Left lung (tissue), 4 donors: ENCODE measurements at regions not wholly inside any gene's neighbourhood (a gene's known extent, or its start where the extent isn't known, plus 50 kb on each side); places are given as distances from the start of the nearest gene placed in this dataset.
A peak's percentile ranks its signal among the peaks of the same experiment; 100 is the strongest.

Experiments used
- ATAC-seq: fragments of 200-7000 bp; cut with Tn5 transposase; one replicate; pipeline ENCODE4 v1.9.1; 2020; ENCODE audit warnings: moderate library complexity
- DNase-seq, 4 donors: peaks; one replicate each; pipeline ENCODE4 v3.0.0-alpha.2; 2013 to 2020
- H3K27ac ChIP-seq, 2 donors: fragments of 200-600 bp; sonication (generic) in 1 of 2; one replicate each; pipeline versions ENCODE4 v1.5.0 to v1.8.0; 2020 to 2021
- H3K27me3 ChIP-seq, 2 donors: fragments of 200-600 bp; sonication (generic) in 1 of 2; one replicate each; pipeline versions ENCODE4 v1.5.0 to v1.8.0; 2020 to 2021
- H3K36me3 ChIP-seq, 2 donors: fragments of 200-600 bp; sonication (generic) in 1 of 2; one replicate each; pipeline versions ENCODE4 v1.5.0 to v1.8.0; 2020 to 2021
- H3K4me1 ChIP-seq, 2 donors: fragments of 200-600 bp; one replicate each; pipeline ENCODE4 v1.8.0; 2021
- H3K4me3 ChIP-seq, 2 donors: fragments of 200-600 bp; sonication (generic) in 1 of 2; one replicate each; pipeline versions ENCODE4 v1.5.0 to v1.8.0; 2020 to 2021; ENCODE audit warnings: mild to moderate bottlenecking in 1 of 2
- H3K9me3 ChIP-seq, 2 donors: fragments of 200-600 bp; sonication (generic) in 1 of 2; one replicate each; pipeline versions ENCODE4 v1.5.0 to v1.8.0; 2020 to 2021
- intact Hi-C, 2 donors: fragments of 100-400 bp; cut with DNase I; formaldehyde crosslinking; loops; one replicate each; pipeline versions ENCODE4 v1.11.2 to v1.14.2; 2022
- TF ChIP-seq, protein P1 (sequence below), 2 donors: fragments of 200-600 bp; sonication (generic) in 1 of 2; IDR thresholded peaks; one replicate each; pipeline versions ENCODE4 v1.5.0 to v1.8.0; 2021; ENCODE audit warnings: antibody characterized with exemption in 2 of 2
- donor health status: DM: no; HTN: yes; CAD: no.
- donor health status: DM: no; HTN: no; CAD: no.

- Histone ChIP-seq H3K27me3 (no peaks in the 10 kb centered on the region), H3K4me1 (no peaks in the 10 kb centered on the region), H3K9me3 (peaks cover 0 to under 1% of the 10 kb centered on the region in 2 donors), H3K4me3 (no peak overlapping the region), H3K36me3 (no peaks in the 10 kb centered on the region), H3K27ac (peak overlapping the region in 1 of 2 donors; percentile 6)
- TF ChIP-seq, protein P1, sequence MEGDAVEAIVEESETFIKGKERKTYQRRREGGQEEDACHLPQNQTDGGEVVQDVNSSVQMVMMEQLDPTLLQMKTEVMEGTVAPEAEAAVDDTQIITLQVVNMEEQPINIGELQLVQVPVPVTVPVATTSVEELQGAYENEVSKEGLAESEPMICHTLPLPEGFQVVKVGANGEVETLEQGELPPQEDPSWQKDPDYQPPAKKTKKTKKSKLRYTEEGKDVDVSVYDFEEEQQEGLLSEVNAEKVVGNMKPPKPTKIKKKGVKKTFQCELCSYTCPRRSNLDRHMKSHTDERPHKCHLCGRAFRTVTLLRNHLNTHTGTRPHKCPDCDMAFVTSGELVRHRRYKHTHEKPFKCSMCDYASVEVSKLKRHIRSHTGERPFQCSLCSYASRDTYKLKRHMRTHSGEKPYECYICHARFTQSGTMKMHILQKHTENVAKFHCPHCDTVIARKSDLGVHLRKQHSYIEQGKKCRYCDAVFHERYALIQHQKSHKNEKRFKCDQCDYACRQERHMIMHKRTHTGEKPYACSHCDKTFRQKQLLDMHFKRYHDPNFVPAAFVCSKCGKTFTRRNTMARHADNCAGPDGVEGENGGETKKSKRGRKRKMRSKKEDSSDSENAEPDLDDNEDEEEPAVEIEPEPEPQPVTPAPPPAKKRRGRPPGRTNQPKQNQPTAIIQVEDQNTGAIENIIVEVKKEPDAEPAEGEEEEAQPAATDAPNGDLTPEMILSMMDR (IDR thresholded peaks at IDR 0.05): no peak
- intact Hi-C loops: no loop called here
- DNase-seq: peak in 1 of 4 donors; percentile 4
- ATAC-seq: peak; percentile 98
These were observed 1999.1 kb upstream of the ADGRL3 start for GRCh38 chr4:59200992-59201391.

GRCh38 chr4:59217910-59218631, 1982.1 kb upstream of the ADGRL3 start:
- Histone ChIP-seq H3K4me3 (no peak overlapping the region), H3K4me1 (no peaks in the 10 kb centered on the region), H3K27me3 (no peaks in the 10 kb centered on the region), H3K27ac (no peak overlapping the region), H3K36me3 (no peaks in the 10 kb centered on the region), H3K9me3 (no peaks in the 10 kb centered on the region)
- ATAC-seq (no peak), DNase-seq (no peak)
- TF ChIP-seq, protein P1 (IDR thresholded peaks at IDR 0.05): no peak
- intact Hi-C loops: no loop called here

DNA sequence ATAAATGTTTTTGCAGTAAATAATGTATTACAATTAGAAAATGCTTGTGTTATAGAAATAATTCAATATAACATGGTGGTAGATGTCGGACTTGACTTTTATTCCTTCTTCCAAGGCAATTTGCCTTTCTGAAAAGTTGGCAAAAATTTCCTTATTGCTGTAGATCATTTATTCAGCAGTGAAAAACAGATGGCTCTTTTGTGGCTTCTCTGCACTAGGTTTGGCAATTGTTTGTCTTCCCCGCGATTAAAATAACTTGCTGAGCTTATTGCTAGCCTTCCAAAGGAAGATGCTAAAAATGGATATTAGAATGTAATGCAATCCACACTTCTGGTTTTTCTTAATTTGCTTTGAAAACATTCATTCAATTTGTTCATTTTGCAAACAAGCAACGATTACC, 1977.9 kb upstream of the ADGRL3 start:
- intact Hi-C loops: no loop called here

DNA sequence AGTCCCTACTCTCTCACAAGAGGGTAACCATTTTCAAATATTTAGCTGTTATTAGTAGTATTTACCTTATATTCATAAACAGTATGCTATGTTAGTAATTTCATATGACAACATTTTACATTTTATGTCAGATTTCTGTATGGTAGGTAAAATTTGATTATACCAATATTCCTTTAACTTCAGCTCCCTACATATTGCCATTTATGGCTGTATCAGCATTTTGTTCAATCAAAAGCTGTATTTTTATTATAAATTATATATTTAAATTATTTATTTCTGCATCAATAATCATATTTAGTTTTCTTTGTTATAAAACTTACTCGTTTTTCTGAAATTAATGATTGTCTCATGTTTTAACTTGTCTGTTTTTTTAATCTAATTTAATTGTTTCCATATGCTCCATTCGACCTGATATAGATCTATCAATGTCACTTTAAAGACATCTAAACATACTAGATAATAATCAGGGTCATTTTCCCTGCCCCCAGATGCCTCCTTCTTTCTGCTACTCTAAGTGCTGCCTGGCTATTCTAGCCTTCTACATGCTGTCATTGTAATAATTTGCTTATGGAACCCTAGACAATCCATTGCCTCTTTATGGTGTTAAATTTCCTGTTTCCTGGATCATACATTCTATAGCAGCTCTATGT, 1976.7 kb upstream of the ADGRL3 start:
- no peaks in the 10 kb centered on the region for H3K4me1 ChIP-seq
- TF ChIP-seq, protein P1 (IDR thresholded peaks at IDR 0.05): no peak
- intact Hi-C loops: no loop called here
- ATAC-seq (no peak), DNase-seq (no peak)
- no peaks in the 10 kb centered on the region for H3K27me3 ChIP-seq
- no peaks in the 10 kb centered on the region for H3K9me3 ChIP-seq
- no peak overlapping the region for H3K4me3 ChIP-seq
- no peak overlapping the region for H3K27ac ChIP-seq
- no peaks in the 10 kb centered on the region for H3K36me3 ChIP-seq

More for the DNA sequence above, 1977.9 kb upstream of the ADGRL3 start:
- TF ChIP-seq, protein P1 (IDR thresholded peaks at IDR 0.05): no peak
- no peak for ATAC-seq
- Histone ChIP-seq H3K4me1 (no peaks in the 10 kb centered on the region), H3K27me3 (no peaks in the 10 kb centered on the region), H3K9me3 (no peaks in the 10 kb centered on the region), H3K4me3 (no peak overlapping the region), H3K27ac (no peak overlapping the region), H3K36me3 (no peaks in the 10 kb centered on the region)
- no peak for DNase-seq

DNA sequence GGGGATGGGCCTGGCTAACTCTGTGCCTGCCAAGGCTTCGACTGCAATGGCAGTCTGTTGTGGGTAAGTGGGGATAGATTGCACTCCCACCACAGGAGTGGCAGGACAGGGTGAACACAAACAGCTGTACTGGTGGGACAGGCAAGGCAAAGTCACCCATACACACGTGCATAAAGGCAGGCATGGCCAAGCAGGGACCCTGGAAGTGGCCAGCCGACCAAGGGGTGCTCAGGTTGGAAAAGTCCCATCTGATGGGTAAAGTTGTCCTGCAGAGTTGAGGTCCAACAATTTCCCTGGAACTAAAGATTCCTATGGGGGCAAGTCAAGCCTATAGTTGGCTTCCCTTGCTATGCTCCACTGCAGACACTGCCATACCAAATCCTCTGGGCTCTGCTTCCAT, 1961.9 kb upstream of the ADGRL3 start:
- H3K27ac ChIP-seq: no peak overlapping the region
- DNase-seq: peak in 1 of 4 donors; percentile 2
- intact Hi-C loops: no loop called here
- H3K4me1 ChIP-seq: no peaks in the 10 kb centered on the region
- TF ChIP-seq, protein P1 (IDR thresholded peaks at IDR 0.05): no peak
- no peaks in the 10 kb centered on the region for H3K27me3 ChIP-seq
- peaks cover 0 to 13% of the 10 kb centered on the region in 2 donors for H3K9me3 ChIP-seq
- H3K4me3 ChIP-seq: no peak overlapping the region
- no peak for ATAC-seq
- H3K36me3 ChIP-seq: no peaks in the 10 kb centered on the region
